Right cardiac atrium (tissue), 5 donors: ENCODE measurements at regions not wholly inside any gene's neighbourhood (a gene's known extent, or its start where the extent isn't known, plus 50 kb on each side); places are given as distances from the start of the nearest gene placed in this dataset.
"Not testable (repeated sequence)": the region's sequence is repeated elsewhere in the genome, so short reads cannot be mapped to it uniquely, and the experiment has no call there.

Experiments used
- ATAC-seq, 2 donors: fragments of 200-7000 bp; cut with Tn5 transposase; one replicate each; pipeline versions ENCODE4 v1.8.0 to v1.9.1; 2020; ENCODE audit warnings: moderate library complexity in 2 of 2, mild to moderate bottlenecking in 1 of 2
- DNase-seq, 3 donors: peaks; one replicate each; pipeline ENCODE4 v3.0.0-alpha.2; 2020
- H3K27ac ChIP-seq: one replicate; pipeline ENCODE4 v1.5.1; 2013; ENCODE audit warnings: mild to moderate bottlenecking, low read length, control low read depth, moderate library complexity
- H3K27me3 ChIP-seq: one replicate; pipeline ENCODE4 v1.6.1; 2013; ENCODE audit not compliant: control insufficient read depth, insufficient read depth
- H3K4me1 ChIP-seq: one replicate; pipeline ENCODE4 v1.6.1; 2013; ENCODE audit warnings: low read length; ENCODE audit not compliant: control insufficient read depth, insufficient read depth
- H3K4me3 ChIP-seq: one replicate; pipeline ENCODE4 v1.5.1; 2013; ENCODE audit warnings: low read length, control low read depth
- H3K9me3 ChIP-seq: one replicate; pipeline ENCODE4 v1.6.1; 2013; ENCODE audit warnings: low read length; ENCODE audit not compliant: control insufficient read depth
- WGBS: extraction: QIAGEN DNeasy Blood & Tissue Kit; methylation state at CpG from one replicate; pipeline ENCODE4 v1.1.7; 2013; 5-methylcytosine and 5-hydroxymethylcytosine counted together
- intact Hi-C, 4 donors: fragments of 100-400 bp; cut with DNase I; formaldehyde crosslinking; loops; one replicate each; pipeline versions ENCODE4 v1.11.0 to v1.14.0; 2022 to 2023
- donor health status: healthy with polysubstance abuse.
- donor health status: DM: no; HTN: yes; CAD: no.
- donor health status: DM: no; HTN: no; CAD: no.
- donor health status: DM: no; HTN: yes; CAD: no; lungs with severe emphysema.
- donor health status: DM: yes; HTN: yes; CAD: no.

DNA sequence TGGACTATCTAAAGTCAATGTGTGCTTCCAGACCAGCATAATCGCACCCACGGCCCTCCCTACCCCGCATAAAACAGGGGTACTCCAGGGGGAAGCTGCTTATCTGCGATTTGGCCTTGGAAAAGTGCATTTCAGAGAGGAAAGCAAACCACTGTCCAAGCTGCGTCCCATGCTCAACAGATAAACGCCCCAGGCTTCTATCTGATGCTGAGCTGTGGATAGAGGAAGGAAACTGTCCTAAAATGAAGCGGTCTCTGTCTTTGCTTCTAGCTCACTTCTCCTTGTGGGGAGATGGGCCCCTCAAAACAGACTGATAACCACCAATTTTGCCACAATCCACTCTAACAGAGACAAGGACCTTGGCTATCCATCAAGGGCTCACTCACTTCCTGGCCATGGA lies 160.5 kb upstream of the TNRC6C start:
- intact Hi-C loops = no loop called here
- Histone ChIP-seq H3K9me3 (no peaks in the 10 kb centered on the region), H3K27me3 (no peaks in the 10 kb centered on the region), H3K4me1 (peaks cover 3% of the 10 kb centered on the region), H3K27ac (no peak overlapping the region), H3K4me3 (no peak overlapping the region)
- ATAC-seq (no peak), DNase-seq (no peak)
- 55% methylated on average over 7 of the region's 7 CpGs for WGBS

DNA sequence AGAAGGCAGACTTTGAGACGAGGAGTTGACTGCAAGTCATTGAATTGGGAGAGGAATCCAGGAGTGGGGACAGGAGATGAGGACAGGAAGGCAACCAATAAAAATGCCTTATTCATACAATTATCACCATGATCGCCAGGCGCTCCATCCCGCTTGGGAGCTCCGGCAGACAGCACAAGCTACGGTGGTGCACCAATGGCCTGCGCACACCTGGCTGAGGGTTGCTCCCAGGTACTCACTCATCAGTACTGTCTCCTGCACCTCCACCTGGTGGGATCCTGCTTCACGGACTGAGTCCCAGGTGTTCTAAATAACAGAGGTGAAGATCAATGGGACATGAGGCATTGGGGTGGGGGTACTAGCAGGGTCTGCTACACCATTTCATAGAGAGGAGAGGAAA lies 160.0 kb upstream of the TNRC6C start:
- intact Hi-C loops = no loop called here
- Histone ChIP-seq H3K4me1 (peaks cover 3% of the 10 kb centered on the region), H3K27ac (no peak overlapping the region), H3K4me3 (no peak overlapping the region), H3K27me3 (no peaks in the 10 kb centered on the region), H3K9me3 (no peaks in the 10 kb centered on the region)
- ATAC-seq (no peak), DNase-seq (no peak)
- WGBS = 94% methylated on average over 8 of the region's 8 CpGs

DNA sequence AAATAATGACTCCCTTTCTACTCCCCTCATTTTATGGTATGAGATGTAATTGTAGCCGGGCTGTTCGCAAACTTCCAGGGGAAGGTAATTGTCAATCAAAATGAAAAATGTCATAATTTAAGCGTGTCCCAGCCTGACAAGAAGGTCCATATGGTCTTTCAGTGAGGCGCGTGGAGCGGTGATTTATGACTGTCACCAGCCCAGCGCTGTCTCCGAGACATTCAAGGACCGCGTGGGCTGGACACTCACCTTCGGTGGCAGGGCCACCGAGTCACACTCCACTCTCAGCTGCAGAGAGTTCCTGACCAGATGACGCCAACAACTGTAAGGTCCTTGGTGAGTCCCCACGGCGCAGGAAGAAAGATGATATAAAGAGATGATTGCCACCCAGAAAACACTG lies 157.7 kb upstream of the TNRC6C start:
- Histone ChIP-seq H3K27ac (no peak overlapping the region), H3K9me3 (no peaks in the 10 kb centered on the region), H3K4me3 (no peak overlapping the region), H3K27me3 (no peaks in the 10 kb centered on the region), H3K4me1 (peaks cover 3% of the 10 kb centered on the region)
- no peak for ATAC-seq
- DNase-seq = no peak
- intact Hi-C loops = no loop called here
- 87% methylated on average over 15 of the region's 15 CpGs for WGBS

DNA sequence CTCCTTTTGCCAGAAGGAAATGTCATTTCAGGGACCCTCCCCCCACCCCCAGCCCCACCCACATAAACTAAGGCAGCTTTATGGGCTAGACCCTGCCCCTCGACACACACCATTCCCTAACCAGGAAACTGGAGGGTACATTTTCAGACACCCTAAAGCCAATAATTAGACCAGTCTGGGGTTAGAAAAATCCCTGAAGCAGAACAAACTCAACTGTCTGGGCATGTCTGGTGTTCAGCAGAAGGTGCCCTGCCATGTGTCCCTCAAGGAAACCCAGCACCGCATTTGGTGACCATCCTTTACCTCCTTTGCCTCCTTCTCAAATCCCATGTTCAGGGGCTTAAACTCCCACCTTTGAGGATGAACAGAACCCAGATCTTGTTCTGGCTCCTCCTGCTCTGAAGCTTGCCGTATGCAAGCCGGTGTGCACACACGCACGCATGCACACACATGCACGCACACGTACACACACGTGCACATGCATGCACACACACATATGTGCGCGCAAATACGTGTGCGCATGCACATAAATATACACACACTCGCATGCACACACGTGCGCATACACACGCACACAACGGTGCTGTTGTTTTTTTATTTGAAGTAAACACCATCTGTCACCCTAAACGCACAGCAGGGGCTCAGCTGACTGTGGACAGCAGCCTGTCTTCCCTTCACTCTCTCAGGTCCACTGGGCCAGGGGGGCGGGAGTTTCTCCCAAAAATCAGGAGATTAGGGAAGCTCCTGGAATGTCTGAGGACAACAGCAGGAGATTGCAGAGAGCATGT lies 156.8 kb upstream of the TNRC6C start:
- H3K4me1 ChIP-seq = peaks cover 3% of the 10 kb centered on the region
- 81% methylated on average over 20 of the region's 20 CpGs for WGBS
- H3K9me3 ChIP-seq = no peaks in the 10 kb centered on the region
- H3K4me3 ChIP-seq = no peak overlapping the region
- no peaks in the 10 kb centered on the region for H3K27me3 ChIP-seq
- intact Hi-C loops = no loop called here
- ATAC-seq (no peak), DNase-seq (no peak)
- H3K27ac ChIP-seq = no peak overlapping the region

GRCh38 chr17:77802333-77802615 lies 156.2 kb upstream of the TNRC6C start:
- Histone ChIP-seq H3K4me1 (peaks cover 3% of the 10 kb centered on the region), H3K27ac (no peak overlapping the region), H3K9me3 (no peaks in the 10 kb centered on the region), H3K27me3 (no peaks in the 10 kb centered on the region), H3K4me3 (no peak overlapping the region)
- WGBS = 25% methylated on average over 9 of the region's 9 CpGs
- ATAC-seq (peak in 1 of 2 donors; percentile 38), DNase-seq (no peak)
- intact Hi-C loops = no loop called here

DNA sequence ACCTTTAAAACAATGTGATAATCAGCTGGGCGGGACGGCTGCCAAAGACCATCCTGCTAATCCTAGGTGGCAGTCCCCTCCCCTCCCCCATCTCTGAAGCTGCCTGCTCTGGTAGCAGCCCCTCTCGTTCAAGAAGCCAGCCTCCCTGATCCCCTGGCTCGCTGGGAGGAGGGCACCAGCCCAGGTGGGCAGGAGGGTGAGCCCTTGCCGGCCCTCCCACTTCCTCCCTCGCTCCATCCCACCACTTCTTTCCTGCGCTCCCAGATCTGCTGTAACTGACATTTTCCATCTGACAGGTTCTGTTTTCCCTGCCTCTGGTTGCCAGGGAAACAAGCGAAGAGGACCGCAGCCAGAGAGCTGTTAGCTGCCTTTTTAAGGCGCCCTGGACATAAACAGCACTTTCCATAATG lies 155.7 kb upstream of the TNRC6C start:
- DNase-seq (peak; percentile 48 to 77 (median 73)), ATAC-seq (peak; percentile 47 to 54)
- Histone ChIP-seq H3K4me1 (peaks cover 3% of the 10 kb centered on the region), H3K9me3 (no peaks in the 10 kb centered on the region), H3K27me3 (no peaks in the 10 kb centered on the region), H3K27ac (no peak overlapping the region), H3K4me3 (no peak overlapping the region)
- intact Hi-C loops = no loop called here
- 6% methylated on average over 10 of the region's 10 CpGs for WGBS

DNA sequence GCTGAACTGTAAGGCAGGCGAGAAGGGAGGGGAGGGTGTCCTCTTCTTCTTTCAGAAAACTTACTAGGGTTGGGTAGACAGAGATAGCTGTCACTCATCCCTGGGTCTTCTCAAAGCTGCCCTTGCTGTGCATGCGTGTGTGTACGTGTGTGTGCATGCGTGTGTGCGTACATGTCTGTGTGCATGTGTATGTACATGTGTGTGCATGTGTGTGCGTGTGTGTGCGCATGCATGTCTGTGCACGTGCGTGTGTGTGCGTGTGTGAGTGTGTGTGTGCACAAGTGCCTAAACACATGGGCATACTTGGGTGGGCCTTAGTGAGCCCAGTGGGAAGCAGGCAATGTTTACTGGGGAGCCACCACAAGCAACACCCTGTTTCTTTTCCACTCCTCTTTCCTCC lies 154.8 kb upstream of the TNRC6C start:
- DNase-seq (no peak), ATAC-seq (no peak)
- intact Hi-C loops = no loop called here
- Histone ChIP-seq H3K27ac (no peak overlapping the region), H3K4me3 (no peak overlapping the region), H3K4me1 (peaks cover 3% of the 10 kb centered on the region), H3K9me3 (no peaks in the 10 kb centered on the region), H3K27me3 (no peaks in the 10 kb centered on the region)
- 97% methylated on average over 10 of the region's 10 CpGs for WGBS

DNA sequence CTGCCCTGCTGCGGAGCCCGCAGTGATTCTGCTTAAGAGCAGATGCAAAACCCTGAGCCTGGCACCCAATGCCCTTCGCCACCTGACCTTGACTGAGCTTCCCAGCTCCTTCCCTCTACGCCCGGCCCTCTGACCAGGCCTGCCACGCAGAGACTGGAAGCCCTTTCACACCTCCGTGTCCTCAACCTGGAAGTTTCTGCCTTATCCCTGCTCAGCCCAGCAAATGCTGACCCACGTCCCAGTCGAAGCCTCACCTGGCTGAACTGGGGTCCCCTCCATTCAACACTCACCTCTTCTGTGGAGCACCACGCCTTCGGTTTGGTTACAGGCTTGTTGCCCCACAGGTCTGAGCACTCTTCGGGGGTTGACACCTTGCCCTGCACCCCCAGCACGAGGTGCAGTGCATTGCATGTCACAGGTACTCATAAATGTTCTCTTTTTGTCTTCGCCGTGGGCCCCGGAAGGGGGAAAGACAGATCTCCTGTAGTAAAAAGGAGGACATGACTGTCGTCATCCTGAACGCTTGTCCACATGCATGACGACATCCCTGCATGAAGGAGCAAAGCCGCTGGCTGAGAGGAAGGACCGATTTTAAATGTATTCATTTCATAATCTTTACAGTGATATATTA lies 153.6 kb upstream of the TNRC6C start:
- no peaks in the 10 kb centered on the region for H3K9me3 ChIP-seq
- intact Hi-C loops = no loop called here
- H3K27ac ChIP-seq = no peak overlapping the region
- no peak overlapping the region for H3K4me3 ChIP-seq
- H3K4me1 ChIP-seq = peaks cover 3% of the 10 kb centered on the region
- ATAC-seq (no peak), DNase-seq (no peak)
- H3K27me3 ChIP-seq = no peaks in the 10 kb centered on the region
- WGBS = 84% methylated on average over 21 of the region's 21 CpGs

DNA sequence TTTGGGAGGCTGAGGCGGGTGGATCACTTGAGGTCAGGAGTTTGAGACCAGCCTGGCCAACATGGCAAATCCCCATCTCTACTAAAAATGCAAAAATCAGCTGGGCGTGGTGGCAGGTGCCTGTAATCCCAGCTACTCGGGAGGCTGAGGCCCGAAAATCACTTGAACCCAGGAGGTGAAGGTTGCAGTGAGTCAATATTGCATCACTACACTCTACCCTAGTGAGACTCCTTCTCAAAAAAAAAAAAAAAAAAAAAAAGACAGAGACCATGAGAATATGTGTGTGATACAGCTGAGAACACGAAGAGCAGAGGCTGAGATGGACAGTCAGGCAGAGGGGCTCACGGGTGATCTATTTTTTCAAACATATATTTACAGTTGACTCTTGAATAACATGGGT lies 152.5 kb upstream of the TNRC6C start:
- H3K27me3 ChIP-seq, ATAC-seq, intact Hi-C loops, H3K4me1 ChIP-seq, H3K27ac ChIP-seq, H3K9me3 ChIP-seq, H3K4me3 ChIP-seq, DNase-seq: not testable (repeated sequence)
- WGBS = 93% methylated on average over 6 of the region's 6 CpGs

GRCh38 chr17:77807051-77807745 lies 151.3 kb upstream of the TNRC6C start:
- Histone ChIP-seq H3K27me3 (no peaks in the 10 kb centered on the region), H3K9me3 (no peaks in the 10 kb centered on the region), H3K4me3 (no peak overlapping the region), H3K27ac (no peak overlapping the region), H3K4me1 (peaks cover 20% of the 10 kb centered on the region)
- intact Hi-C loops = no loop called here
- DNase-seq (no peak), ATAC-seq (no peak)
- WGBS = 84% methylated on average over 12 of the region's 12 CpGs

DNA sequence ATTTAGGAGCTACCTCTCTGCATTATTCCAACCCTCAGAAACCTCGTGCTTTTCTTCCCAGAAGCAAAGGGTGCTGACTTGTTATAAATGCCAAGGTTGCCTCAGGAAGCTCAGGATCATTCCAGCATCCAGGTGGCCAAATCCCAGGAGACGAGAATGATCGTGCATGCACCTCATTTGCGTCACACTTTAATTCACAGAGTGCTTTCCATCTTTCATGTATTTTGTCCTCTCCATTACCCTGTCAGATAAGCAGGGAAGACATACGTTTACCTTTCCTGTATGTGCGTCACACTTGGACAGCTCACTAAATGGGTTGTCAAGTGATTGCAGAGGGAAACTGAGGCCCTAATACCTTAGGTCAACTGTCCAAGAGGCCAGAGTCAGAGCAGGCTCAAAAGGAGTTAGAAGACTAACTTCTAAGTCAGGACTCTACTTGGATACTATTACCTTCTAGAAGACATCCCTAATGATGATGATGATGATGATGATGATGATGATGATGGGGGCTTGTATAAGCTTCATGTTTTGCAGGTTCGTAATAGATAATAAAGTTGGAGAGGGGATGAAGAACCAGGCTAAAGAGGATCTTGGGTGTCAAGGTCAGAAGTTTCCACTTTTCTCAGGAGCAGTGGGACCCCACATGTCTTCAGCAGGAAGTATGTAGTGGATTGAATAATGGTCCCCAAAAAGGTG lies 150.6 kb upstream of the TNRC6C start:
- ATAC-seq (no peak), DNase-seq (no peak)
- Histone ChIP-seq H3K27ac (no peak overlapping the region), H3K27me3 (no peaks in the 10 kb centered on the region), H3K9me3 (no peaks in the 10 kb centered on the region), H3K4me1 (peaks cover 17% of the 10 kb centered on the region), H3K4me3 (no peak overlapping the region)
- 89% methylated on average over 7 of the region's 7 CpGs for WGBS
- intact Hi-C loops = no loop called here
